Upper lobe of right lung (tissue), 1 donor: ENCODE measurements at regions not wholly inside any gene's neighbourhood (a gene's known extent, or its start where the extent isn't known, plus 50 kb on each side); places are given as distances from the start of the nearest gene placed in this dataset.

Experiments used
- ATAC-seq: fragments of 200-7000 bp; cut with Tn5 transposase; one replicate; pipeline ENCODE4 v1.9.1; 2020; ENCODE audit warnings: mild to moderate bottlenecking, moderate library complexity
- DNase-seq: peaks from one replicate; pipeline ENCODE4 v3.0.0-alpha.2; 2020
- H3K27ac ChIP-seq: fragments of 200-600 bp; one replicate; pipeline ENCODE4 v1.8.0; 2022
- H3K27me3 ChIP-seq: fragments of 200-600 bp; one replicate; pipeline ENCODE4 v1.8.0; 2022; ENCODE audit warnings: mild to moderate bottlenecking
- H3K36me3 ChIP-seq: fragments of 200-600 bp; one replicate; pipeline ENCODE4 v1.8.0; 2022
- H3K4me1 ChIP-seq: fragments of 200-600 bp; one replicate; pipeline ENCODE4 v1.8.0; 2022
- H3K4me3 ChIP-seq: fragments of 200-600 bp; one replicate; pipeline ENCODE4 v1.8.0; 2022; ENCODE audit warnings: mild to moderate bottlenecking
- H3K9me3 ChIP-seq: fragments of 200-600 bp; one replicate; pipeline ENCODE4 v1.8.0; 2022
- CTCF ChIP-seq: fragments of 200-600 bp; IDR thresholded peaks from one replicate; pipeline ENCODE4 v1.8.0; 2022; ENCODE audit warnings: antibody characterized with exemption
- intact Hi-C: fragments of 100-400 bp; cut with DNase I; formaldehyde crosslinking; loops from one replicate; pipeline ENCODE4 v1.11.0; 2022
- donor health status: DM: no; HTN: yes; CAD: no; lungs with severe emphysema.

GRCh38 chr3:159158213-159158612 lies 356.4 kb downstream of the MFSD1 start:
- no peak for DNase-seq
- no peak for ATAC-seq
- Histone ChIP-seq H3K36me3 (no peaks in the 10 kb centered on the region), H3K4me3 (no peak overlapping the region), H3K27me3 (no peaks in the 10 kb centered on the region), H3K9me3 (no peaks in the 10 kb centered on the region), H3K27ac (no peak overlapping the region), H3K4me1 (no peaks in the 10 kb centered on the region)
- TF ChIP-seq CTCF, result no peak
- intact Hi-C loops, result no loop called here

GRCh38 chr3:159158801-159159200 lies 356.9 kb downstream of the MFSD1 start:
- no peaks in the 10 kb centered on the region for H3K36me3 ChIP-seq
- H3K4me1 ChIP-seq, result no peaks in the 10 kb centered on the region
- ATAC-seq (no peak), DNase-seq (no peak)
- no peak overlapping the region for H3K27ac ChIP-seq
- intact Hi-C loops, result no loop called here
- TF ChIP-seq CTCF, result no peak
- H3K27me3 ChIP-seq, result no peaks in the 10 kb centered on the region
- H3K9me3 ChIP-seq, result no peaks in the 10 kb centered on the region
- H3K4me3 ChIP-seq, result no peak overlapping the region

DNA sequence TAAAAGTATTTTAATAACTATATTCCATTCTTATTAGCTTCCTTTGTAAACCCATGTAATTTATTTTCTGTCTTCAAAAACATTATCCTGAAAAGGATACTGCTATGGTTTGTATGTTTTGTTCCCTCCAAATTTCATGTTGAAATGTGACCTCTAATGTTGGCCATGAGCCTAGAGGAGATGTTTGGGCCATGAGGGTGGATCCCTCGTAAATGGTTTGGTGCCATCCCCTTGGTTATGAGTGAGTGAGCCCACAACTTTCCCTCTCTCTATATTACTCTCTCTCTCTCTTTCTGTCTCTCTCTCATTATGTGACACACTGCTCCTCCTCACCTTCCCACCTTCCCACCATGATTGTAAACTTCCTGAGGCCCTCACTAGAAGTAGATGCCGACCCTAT lies 357.7 kb downstream of the MFSD1 start:
- Histone ChIP-seq H3K27me3 (no peaks in the 10 kb centered on the region), H3K4me1 (no peaks in the 10 kb centered on the region), H3K36me3 (no peaks in the 10 kb centered on the region), H3K27ac (no peak overlapping the region), H3K9me3 (no peaks in the 10 kb centered on the region), H3K4me3 (no peak overlapping the region)
- no peak for TF ChIP-seq CTCF
- DNase-seq (no peak), ATAC-seq (no peak)
- intact Hi-C loops, result no loop called here

DNA sequence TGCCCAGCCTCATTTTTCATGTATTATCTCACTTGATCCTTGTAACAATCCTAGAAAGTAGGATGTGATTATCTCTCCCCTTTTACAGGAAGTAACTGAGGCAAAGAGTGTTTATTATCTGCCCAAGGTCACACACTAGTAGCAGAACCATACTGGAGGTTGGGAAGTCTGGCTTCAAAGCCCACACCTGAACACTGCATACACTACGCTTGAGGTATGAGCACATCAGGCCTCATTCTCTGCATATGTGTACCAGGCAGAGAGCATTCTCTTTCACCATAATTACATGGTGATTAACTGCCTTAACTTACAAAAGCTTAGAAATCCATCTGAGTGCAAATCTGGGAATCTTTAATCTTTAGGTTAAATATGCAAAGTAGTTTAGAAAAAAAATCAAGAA lies 361.8 kb downstream of the MFSD1 start:
- no peak for TF ChIP-seq CTCF
- Histone ChIP-seq H3K4me3 (no peak overlapping the region), H3K27me3 (no peaks in the 10 kb centered on the region), H3K9me3 (no peaks in the 10 kb centered on the region), H3K36me3 (no peaks in the 10 kb centered on the region), H3K4me1 (no peaks in the 10 kb centered on the region), H3K27ac (no peak overlapping the region)
- DNase-seq, result no peak
- ATAC-seq, result no peak
- intact Hi-C loops, result no loop called here

DNA sequence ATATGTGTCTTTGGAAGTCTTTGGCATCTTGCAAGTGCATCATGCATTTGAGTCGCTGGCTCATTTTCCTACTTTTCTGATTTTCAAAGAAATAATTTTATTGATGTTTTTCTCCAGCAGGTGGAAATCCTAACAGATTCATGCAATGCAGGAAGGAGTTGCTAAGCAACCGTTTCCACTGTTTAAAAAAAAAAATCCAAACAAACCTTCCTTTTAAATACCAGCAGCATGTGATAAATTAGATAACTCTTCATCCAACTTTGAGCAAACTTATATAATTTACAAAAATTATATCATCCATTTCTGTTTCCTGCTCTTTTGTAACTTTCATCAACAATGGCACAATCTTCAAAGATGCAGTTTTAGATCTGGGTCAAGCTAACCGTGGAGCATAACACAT lies 364.1 kb downstream of the MFSD1 start:
- Histone ChIP-seq H3K4me3 (no peak overlapping the region), H3K27ac (no peak overlapping the region), H3K4me1 (no peaks in the 10 kb centered on the region), H3K9me3 (no peaks in the 10 kb centered on the region), H3K36me3 (no peaks in the 10 kb centered on the region), H3K27me3 (no peaks in the 10 kb centered on the region)
- ATAC-seq (no peak), DNase-seq (no peak)
- TF ChIP-seq CTCF, result no peak
- intact Hi-C loops, result no loop called here

DNA sequence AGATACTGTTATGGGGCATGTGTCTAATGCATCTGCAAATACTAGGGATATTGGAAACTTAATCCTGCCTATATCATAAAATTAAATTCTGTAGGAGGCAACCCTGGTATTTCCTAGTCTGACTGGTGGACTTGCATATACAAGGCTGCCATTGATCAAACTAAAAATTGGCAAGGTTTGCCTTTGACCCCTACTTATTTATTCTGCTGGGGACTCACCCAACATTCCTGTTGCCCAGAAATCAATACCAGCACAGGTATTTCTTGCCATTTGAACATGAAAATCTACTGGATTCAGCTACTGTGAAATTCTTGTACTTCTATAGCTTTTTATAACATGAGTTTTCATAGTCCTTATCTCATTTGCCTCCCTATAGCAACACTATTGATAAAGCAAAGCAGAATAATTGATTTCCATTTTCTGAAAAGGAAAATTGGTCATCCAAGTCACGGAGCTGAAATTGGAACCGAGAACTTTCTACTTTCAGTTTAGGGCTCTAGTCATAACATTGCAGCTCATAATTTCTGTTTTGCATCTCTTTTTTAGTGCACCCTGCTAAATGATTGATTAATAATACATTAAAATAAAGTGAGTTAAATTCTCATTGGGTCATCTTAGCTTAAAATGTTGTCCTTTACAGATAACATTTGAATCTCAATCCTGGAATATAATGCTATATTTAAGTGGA lies 365.2 kb downstream of the MFSD1 start:
- ATAC-seq (no peak), DNase-seq (no peak)
- Histone ChIP-seq H3K4me3 (no peak overlapping the region), H3K36me3 (no peaks in the 10 kb centered on the region), H3K9me3 (no peaks in the 10 kb centered on the region), H3K27me3 (no peaks in the 10 kb centered on the region), H3K27ac (no peak overlapping the region), H3K4me1 (no peaks in the 10 kb centered on the region)
- TF ChIP-seq CTCF, result no peak
- intact Hi-C loops, result no loop called here
